IPS-NIHi7 (cell line): ENCODE measurements at regions not wholly inside any gene's neighbourhood (a gene's known extent, or its start where the extent isn't known, plus 50 kb on each side); places are given as distances from the start of the nearest gene placed in this dataset.

ENCODE experiments used
- DNase-seq: peaks from one replicate; pipeline ENCODE4 v3.0.0; 2012; ENCODE audit warnings: mixed read lengths; ENCODE audit errors: extremely low spot score

DNA sequence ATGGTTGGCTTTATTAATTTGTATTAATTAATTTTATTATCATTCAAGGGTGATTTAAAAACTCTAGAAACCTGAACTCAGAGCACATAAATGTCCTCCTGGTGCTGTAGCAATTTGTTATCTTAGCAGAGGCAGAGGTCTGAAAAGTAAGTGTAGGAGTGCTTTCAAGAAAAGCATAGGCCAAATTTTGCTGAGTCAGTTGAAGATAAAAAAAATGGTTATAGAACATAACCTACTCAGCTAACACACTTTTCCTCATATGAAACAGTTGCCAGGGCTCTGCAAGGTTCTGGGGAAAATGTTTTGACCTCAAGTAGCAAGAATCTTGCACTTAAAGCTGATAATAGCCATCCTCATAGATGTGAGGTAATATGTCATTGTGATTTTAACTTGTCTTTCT, 53.5 kb upstream of the CHODL start:
- DNase-seq, result no peak

DNA sequence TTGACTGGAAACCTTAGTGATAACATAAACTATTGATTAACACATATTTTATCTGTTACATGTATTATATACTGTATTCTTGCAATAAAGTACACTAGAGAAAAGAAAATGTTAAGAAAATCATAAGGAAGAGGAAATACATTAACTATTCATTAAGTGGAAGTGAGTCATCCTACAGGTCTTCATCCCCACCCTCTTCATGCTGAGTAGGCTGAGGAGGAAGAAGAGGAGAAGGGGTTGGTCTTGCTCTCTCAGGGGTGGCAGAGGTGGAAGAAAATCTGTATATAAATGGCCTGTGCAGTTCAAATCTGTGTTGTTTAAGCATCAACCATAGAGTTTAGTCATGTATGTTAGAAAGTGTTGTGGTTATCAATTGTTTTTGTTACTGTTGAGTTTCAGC, 66.1 kb upstream of the CHODL start:
- DNase-seq, result no peak

DNA sequence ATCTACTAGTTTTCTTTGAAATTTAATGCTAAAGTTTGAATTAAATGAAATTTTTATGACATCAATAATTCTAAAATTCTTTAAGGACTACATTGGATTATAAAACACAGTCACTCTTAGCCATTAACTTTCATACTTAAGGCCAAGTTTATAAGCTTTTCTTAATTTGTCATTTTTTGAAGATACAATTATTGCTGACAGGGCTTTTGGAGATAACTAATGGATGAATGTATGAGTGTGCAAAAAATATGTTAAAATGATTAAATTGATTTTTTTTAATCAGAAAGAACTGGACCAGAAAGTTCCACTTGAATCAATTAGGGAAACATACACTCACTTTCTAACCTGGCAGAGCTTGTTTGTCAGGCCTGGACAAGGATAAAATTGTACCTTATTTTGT, 70.3 kb upstream of the CHODL start:
- no peak for DNase-seq

DNA sequence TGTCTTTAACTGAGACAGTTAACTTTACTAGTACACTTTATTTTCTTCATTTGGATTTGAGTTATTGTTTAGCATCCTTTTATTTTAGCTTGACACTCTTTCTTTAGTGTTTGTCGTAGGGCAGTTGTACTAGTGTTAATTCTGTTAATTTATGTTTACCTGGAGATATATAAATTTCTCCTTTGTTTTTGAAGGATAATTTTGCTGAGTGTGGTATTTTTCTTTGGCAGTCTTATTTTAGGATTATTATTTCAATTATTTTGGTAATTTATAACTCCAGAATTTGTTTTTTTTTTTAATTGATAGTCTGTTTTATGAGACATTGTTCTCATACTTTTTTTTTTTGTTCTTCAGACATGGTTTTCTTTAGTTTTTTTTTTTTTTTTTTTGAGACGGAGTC, 73.8 kb upstream of the CHODL start:
- no peak for DNase-seq

DNA sequence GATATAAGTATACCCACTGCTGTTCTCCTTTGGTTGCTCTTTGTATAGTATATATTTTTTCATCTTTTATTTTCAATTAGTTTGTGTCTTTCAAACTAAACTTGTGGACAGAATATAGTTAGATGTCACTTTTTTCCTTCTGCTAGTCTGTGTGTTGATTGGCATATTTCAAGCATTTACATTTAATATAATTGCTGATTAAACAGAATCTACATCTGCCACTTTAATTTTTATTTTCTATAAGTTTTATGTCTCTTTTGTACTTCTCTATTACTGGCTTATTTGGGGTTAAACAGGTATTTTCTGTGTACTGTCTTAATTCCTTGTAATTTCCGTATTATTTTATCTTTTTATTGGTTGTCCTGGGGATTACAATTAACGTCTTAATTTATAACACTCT, 74.4 kb upstream of the CHODL start:
- no peak for DNase-seq

DNA sequence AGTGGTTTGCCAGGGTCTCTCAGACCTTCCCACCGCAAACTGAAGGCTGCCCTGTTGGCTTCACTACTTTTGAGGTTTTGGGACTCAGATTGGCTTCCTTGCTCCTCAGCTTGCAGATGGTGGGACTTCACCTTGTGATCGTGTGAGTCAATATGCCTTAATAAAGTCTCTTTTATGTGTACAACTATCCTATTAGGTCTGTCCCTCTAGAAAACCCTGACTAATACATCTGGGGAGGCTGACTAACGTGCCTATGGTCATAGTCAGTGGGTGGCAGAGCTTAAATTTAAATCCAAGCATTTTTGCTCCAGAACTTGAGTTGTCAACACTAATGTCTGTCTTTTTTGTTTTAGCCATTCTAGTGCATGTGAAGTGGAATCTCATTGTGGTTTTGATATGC, 76.5 kb upstream of the CHODL start:
- no peak for DNase-seq

DNA sequence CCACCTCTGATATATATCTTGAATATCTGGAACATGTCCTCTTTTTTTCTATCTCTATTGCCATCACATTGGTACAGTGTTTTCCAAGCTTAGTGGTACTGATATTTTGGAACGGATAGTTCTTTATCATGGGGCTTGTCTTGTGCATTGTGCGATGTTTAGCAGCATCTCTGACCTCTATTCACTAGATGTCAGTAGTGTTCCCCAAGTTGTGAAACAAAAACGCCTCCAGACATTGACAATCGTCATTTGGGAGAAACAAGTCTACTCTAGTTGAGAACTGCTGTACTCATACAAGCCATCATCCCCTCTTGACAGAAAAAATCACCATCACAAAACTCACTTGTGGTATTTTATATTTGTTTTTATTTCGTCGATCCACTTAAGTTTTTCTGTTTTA, 79.7 kb upstream of the CHODL start:
- DNase-seq, result peak; percentile 16

DNA sequence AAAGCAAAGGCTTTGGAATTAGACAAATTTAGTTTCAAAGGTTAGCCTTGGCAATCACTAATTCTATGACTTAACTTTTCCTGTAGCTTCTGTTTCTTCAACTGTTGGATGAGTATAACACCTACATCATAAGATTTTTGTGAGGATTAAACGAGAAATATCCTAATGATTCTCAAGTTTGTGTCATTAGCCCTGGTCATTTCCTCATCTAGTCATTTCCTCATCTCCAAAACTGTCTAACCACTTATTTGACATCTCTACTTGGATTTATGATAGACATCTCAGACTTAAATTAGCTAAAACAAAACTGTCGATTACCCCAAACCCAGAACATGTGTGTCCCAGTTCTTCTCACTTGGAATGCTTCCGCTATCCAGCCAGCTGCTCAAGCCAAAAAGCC, 80.2 kb upstream of the CHODL start:
- DNase-seq, result no peak

DNA sequence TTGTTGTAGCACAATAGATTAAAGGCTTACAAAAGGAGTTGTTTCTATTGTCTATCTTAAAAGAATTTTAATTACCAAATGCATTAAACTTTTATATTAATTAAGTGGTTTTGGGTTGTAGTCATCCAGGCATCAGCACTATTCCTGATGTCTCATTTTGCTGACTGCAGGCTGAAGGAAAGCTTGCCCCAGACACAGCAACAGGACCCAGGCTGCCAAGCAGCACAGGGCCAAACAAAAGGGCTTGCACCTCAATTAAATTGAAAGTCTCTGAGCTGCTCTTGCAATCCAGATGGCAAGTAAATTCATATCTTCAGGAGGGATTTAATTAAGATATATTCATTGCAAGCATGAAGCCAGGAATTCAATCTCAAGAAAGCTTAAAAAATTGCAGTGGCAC, 80.7 kb upstream of the CHODL start:
- DNase-seq, result no peak

DNA sequence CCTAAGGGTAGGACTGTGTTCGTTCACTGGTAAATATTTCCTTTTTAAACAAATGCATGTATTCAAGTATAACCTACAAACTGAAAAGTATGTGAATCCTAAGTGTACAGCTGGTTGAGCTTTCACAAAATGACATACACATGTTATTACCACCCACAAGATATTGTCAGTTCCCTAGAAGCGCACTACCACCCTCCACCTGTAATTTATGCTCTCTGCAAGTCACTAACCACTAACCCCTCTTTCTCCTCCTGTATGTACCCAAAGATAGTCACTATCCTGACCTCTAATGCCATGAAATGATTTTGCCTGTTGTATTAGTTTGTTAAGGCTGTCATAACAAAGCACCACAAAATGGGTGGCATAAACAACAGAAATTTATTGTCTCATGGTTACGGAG, 82.8 kb upstream of the CHODL start:
- no peak for DNase-seq

DNA sequence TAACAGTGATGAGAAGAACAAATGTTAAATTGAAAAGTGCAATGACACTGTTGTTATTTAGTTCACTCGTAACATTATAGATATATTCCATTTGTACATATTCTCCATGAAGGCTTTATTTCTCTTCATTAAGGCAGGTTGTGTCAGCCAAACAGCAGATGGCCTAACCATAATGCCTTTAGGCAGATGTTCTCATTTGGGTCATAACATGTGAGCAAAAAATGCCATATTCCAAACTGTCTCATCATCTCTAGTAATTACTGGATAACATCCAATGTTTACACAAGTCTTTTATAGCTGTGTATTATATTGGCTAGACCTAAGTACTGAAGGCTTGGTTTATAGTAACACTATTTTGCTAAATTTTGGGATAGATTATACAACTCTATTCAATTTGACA, 87.2 kb upstream of the CHODL start:
- DNase-seq, result no peak

DNA sequence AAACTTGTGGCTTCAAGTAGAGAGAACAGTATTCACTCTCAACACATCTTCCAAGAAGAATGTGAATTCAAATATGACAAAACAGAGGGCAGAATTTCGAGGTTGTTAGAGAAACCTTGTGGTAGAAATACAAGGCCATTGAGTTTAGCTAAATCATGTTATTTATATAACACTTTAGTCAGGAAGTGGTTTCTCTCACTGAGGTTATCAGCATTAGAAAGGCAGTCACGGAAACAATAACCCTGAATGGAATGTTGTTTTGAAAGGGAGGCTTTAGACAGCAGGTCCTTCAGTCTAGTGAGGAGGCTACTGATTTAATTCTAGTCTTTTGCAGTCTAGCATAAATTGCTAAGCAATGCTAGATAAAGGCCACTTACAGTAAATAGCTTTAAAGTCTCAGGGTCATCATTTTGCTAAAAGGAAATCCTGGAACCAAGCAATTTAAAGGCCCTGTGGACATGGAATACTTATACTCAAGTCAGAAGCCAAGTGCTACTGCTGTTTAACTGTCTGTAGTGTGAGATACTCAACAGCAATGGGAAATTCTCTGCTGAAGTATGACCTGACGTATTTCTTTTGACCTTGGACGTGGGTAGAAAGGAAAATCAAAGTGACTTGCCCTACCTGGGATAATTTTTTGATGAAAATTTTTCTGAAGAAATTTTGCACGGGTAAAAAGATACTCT, 89.0 kb upstream of the CHODL start:
- peak; percentile 14 for DNase-seq

DNA sequence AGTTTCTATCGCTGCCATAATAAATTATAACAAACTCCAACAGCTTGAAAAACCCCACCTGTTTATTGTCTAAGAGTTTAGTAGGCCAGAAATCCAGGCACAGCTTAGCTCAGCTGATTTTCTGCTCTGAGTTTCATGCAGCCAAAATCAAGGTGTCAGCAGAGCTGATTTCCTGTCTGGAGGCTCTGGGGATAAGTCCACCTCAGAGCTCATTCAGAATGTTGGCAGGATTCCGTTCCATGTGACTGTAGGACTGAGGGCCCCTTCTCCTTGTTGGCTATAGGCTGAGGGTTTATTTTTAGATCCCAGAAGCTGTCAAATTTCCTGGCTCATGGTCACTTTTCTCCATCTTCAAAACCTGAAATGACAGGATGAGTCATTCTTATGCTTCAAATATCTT, 91.6 kb upstream of the CHODL start:
- no peak for DNase-seq

DNA sequence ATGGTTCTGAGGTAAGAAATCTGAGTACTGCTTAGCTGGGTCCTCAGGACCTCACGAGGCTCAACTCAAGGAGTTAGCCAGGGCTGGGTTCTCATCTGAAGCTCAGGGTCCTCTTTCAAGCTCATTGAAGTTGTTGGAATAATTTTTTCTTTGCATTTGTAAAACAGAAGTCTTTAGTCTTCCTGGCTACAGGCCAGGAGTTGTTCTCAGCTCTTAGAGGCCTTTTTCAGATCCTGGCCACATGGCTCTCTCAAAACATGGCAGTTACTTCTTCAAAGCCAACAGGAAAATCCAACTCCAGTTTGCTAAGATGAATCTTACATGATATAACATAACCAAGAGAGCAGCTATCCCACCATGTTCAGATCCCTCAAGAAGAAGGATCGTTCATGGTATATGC, 92.3 kb upstream of the CHODL start:
- no peak for DNase-seq

DNA sequence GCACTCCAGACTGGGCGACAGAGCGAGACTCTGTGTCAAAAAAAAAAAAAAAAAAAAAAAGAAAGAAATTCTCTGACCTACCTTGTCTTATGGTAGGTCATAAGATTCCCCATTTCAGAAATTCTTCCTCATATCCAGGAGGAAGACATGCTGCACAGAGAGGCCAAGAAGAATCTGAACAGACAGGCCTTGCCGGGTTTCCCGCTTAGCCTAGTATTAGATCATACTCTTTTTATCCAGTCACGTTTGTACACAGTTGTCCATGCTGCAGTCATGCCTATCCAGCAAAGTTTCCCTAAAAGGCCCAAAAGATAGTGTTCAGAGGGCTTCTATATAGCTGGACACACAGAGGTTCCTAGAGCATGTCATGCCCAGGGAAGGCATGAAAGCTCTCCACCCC, 93.6 kb upstream of the CHODL start:
- DNase-seq, result no peak

DNA sequence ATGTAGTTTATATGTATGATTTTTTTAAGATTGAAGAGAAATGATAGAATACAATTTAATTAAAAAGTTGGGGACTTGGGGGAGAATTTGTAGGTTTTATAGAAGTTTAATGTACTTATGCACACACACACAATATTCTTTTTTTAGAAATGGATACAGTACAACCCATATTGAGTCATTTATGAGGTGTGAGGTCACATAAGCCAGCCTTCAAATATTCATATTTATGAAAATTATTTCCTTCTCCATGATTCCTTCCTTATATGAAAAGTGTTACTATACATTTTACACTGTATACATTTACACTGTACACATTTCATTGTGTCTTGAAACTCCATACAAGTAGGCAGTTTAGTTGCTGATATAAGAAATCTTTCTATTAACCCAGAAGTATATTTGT, 96.2 kb upstream of the CHODL start:
- no peak for DNase-seq

DNA sequence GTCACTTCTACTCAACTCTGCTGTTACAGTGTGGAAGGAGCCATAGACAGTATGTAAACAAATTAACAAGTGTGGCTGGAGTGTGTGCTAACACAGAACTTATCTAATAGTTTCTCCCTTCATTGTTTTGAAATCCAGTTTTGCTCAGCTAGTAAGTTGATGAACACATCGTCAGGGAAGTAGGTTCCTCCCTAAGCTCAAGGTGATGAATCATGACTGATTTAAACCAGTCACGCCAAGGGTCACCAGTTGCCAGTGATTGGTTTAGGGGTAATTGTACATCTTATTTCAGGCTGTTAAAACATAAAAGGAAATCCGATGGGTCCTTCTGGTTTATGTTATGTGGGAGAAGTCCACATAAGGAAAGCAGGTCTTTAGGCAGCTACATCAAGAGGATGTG, 97.0 kb upstream of the CHODL start:
- DNase-seq, result no peak

DNA sequence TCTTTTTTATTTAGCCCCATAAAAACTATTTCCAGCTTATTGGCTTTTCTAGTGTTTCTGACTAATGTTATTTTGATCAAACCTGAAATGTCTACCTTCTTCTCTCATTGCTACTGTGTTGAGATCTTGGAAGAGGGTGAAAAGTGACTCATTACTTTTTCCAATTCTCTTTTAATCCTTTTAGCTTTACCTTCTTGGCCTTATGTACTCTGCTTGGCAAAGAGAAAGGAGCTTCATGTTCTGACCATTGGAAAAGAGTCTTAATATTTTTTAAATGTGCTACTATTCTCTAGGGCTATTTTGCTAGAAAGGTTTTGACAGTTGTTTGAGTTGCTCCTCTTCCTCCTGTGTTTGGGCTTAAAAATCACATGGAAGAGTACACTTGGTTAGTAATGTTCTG, 97.8 kb upstream of the CHODL start:
- no peak for DNase-seq

DNA sequence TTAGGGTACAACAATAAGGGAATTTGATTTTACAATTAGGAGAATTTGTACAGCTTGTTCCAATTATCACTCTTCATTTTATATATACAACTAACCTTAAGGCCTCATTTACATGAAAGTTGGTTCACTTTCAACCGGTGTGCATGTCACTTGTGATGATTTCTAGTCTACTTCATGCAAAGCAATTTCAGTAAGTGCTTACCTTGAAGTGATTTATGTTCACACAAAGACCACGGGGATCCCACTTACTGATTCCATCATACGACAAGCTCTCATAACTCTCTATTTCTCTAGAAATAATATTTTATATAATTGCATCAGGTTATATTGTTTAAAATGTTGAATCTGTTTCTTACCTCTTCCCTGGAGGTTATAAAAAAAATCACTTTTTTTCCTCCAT, 100.3 kb upstream of the CHODL start:
- no peak for DNase-seq

DNA sequence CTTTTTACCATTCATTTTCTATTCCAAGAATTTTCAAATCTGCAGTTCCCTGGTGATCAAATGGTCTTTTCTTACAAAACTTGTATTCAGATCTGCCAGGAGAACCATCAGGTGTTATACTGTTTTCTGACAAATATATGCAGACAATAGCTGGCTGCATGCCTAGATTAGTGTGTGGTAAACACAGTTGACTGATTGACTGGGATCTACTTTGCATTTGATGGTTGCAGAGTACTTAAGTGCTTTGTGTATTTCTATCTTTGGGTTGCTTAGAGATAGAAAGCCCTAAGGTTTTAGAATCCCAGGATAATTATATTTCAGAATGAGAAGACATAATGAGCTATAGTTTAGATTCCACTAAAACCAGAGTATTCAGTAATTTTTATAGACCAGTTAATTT, 102.0 kb upstream of the CHODL start:
- DNase-seq, result no peak

DNA sequence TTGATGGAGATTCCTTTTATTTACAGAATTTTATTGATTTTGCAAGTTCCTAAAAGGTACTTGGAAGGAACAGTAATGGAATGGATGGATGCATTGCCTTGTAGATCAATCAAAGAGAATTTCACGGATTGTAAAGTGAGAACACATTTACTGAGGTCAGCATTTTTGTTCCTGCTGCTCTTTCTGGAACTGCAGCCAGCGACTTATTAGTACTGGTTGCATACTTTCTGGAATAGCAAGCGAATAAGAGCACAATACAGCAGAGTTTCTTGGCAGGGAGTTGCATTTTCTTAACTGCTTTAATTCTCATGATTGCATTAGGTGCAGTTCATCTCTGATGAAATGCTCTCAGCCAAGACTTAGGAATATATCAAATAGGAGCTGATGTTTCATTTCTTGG, 106.1 kb upstream of the CHODL start:
- no peak for DNase-seq

DNA sequence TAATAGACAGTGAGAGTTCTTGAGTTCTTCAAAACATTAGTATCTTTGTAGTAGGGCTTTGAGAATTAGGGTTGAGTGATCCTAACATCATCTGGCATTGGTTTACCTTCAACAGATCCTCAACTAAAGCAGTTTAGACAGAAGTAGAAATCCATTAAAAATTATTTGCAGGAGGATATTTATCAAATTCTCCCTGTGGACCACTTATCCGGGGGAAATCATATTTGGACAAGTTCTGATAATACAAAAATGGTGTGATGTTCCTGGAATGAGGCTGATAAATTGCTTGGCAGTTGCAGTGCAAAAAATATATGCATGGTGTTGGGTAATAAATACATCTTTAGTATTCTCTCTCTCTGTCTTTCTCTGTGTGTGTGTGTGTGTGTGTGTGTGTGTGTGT, 115.1 kb upstream of the CHODL start:
- no peak for DNase-seq

DNA sequence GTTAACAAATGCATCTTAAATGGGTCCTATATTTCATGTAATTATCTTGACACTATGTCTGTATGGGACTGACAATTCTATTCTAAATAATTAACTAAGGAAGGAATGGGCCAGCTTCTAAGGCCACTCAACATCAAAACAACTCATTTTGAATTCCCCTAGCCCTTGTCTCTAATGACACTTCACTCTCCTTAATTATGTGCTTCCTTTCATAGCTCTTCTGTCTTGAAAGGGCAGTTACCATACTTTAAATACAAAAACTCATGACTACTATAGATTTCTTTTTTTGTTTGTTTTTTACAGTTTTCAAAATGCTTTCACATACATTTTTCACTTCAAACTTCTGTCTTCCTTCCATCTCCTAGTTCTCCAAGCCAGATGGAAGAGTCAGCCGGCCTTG, 126.1 kb upstream of the CHODL start:
- no peak for DNase-seq

DNA sequence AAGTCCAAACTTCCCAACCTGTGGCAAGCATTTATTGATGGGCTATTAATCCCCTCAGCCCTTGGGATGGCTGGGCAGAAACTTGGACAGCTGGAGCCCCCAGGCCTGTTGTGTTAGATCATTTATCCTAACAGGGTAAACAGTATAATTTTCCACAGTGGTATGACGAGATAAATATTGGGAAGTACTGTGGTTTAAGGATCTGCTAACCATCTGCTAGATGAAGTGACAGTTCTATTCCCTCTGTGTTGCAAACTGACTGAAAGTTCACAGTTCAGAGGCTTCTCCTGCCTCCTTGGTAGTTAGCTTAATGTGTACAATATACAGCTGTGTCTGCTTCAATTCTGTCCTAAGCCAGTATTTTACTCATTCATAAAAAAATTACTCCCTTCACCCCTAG, 127.5 kb upstream of the CHODL start:
- DNase-seq, result no peak

DNA sequence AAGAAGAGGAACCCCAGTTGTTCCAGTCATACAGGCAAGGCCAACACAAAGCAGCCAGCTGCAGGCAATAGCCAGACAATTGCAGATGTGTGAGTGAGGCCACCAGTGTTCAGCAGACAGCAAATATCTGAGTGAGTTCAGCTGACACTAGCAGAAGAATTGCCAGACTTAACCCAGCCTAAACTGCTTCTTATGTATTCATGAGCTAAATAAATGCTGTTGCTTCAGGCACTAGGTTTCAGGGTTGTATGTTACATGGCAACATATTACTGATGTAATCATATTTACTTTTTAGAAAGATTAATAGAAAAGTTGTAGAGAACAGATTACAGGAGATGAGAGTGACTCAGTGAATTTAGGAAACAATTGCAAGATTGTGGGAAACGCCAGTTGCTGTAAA, 129.8 kb upstream of the CHODL start:
- no peak for DNase-seq
